WTC11 (cell line): ENCODE measurements at regions not wholly inside any gene's neighbourhood (a gene's known extent, or its start where the extent isn't known, plus 50 kb on each side); places are given as distances from the start of the nearest gene placed in this dataset.

Source experiments
- CREB1 ChIP-seq: sonication (generic); formaldehyde crosslinking; IDR thresholded peaks from 2 replicates; pipeline ENCODE4 v1.8.0; 2023; ENCODE audit warnings: mild to moderate bottlenecking, missing genetic modification reagents
- CTCF ChIP-seq: fragments of 200-600 bp; IDR thresholded peaks from 2 replicates; pipeline ENCODE4 v1.8.0; 2022; ENCODE audit warnings: antibody characterized with exemption
- GRHL2 ChIP-seq: fragments of 250-450 bp; sonication (Bioruptor Pico); IDR thresholded peaks from 2 replicates; pipeline ENCODE4 v1.8.0; 2022; ENCODE audit warnings: mild to moderate bottlenecking, moderate library complexity; ENCODE audit not compliant: insufficient replicate concordance, severe bottlenecking
- GTF2I ChIP-seq: fragments of 250-450 bp; sonication (Bioruptor Pico); conservative IDR thresholded peaks from 2 replicates; pipeline ENCODE4 v1.4.0; 2021; ENCODE audit warnings: mild to moderate bottlenecking
- SMAD3 ChIP-seq: sonication (generic); formaldehyde crosslinking; IDR thresholded peaks from 2 replicates; pipeline ENCODE4 v1.8.0; 2022; ENCODE audit warnings: missing genetic modification reagents, mild to moderate bottlenecking, borderline replicate concordance
- TEAD4 ChIP-seq: sonication (generic); formaldehyde crosslinking; IDR thresholded peaks from 2 replicates; pipeline ENCODE4 v1.8.0; 2022; ENCODE audit warnings: mild to moderate bottlenecking, missing genetic modification reagents

GRCh38 chr7:43011879-43012278 lies 79.7 kb downstream of the MRPL32 start:
- no peak for TF ChIP-seq GTF2I
- TF ChIP-seq CTCF = no peak
- no peak for TF ChIP-seq CREB1 (CRISPR knock-in tag)
- no peak for TF ChIP-seq SMAD3 (CRISPR knock-in tag)
- TF ChIP-seq TEAD4 = no peak
- no peak for TF ChIP-seq GRHL2 (CRISPR knock-in tag)
